ENCODE measurements at regions not wholly inside any gene's neighbourhood (a gene's known extent, or its start where the extent isn't known, plus 50 kb on each side); places are given as distances from the start of the nearest gene placed in this dataset.

DNA sequence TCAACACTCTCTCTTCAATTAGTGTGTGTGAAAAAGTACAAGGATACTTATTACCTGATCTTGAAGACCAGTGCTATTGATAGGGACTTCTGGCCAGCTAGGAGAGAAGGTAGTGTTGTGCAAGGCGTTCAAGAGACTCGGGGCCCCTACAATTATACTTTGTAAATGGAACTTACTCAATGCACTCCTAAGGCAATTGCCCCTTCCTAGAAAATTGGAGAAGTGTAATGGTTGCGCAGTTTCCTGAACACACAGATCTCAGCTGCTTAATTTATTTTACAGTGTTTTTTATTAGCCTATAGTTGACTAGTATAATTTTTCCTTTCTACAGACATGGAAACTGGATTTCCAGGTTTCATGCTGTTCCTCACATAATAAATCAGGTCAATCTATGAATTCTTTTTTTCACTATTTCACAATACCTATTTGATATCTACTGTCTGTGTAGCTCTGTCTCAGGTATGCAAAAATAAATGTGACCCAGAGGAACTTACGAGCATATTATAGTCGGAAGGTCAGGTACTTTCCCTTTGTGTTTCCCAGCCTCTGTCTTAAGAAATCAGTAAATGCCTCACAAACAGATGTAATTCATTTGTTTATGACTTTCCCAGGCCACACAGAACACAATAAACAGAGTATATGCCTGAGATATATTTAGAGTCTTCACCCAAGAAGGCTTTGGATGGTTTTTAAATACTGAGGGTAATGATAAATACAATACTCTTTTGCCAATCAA lies 89.1 kb upstream of the TET2 start:
- H3K36me3 ChIP-seq = no peaks in the 10 kb centered on the region
- no peaks in the 10 kb centered on the region for H3K27me3 ChIP-seq
- intact Hi-C loops (cut with DNase I; ENCODE audit: low total_unique reads) = no loop called here
- peaks cover 0 to 14% (median 9%) of the 10 kb centered on the region in 4 donors for H3K4me1 ChIP-seq
- peaks cover 0 to 5% (median 1%) of the 10 kb centered on the region in 4 donors for H3K9me3 ChIP-seq
- no peak overlapping the region for H3K4me3 ChIP-seq
- peak overlapping the region in 2 of 5 donors; percentile 31 to 34 for H3K27ac ChIP-seq
- no peak for DNase-seq
- no peak for TF ChIP-seq POLR2A (IDR thresholded peaks at IDR 0.05)
- WGBS, 5 donors = 81 to 84% (median 82%) methylated on average over 5 of the region's 5 CpGs

DNA sequence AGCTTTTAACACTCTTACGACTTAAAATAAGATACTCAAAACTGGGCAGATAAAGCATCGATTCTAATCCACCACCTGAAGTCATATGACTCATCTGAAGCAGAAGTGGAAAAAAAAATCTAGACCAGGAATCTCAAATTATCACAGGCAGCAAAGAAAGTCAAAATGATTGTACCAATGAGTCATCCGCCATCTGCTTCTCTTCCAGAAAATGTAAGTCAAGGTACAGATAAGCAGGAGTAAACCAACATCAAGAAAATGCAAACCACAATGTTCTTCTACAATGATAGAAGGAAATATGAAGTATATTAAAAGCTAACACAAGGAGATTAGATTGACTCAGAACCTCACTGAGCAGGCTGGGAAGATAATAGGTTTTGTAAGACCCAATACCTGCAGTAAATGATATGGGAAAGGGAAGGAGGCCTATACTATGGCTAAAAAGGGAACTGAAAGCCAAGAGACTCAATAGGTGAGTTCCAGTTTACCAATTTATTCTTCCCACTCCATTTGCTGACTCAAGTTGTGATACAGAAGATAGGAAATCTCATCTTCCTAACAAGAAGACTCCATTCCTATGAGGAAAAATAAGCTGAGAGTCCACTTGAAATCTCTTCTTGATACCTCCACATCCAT lies 88.4 kb upstream of the TET2 start:
- 52 to 62% (median 59%) methylated on average over 3 of the region's 3 CpGs for WGBS, 5 donors
- no peak for DNase-seq
- Histone ChIP-seq H3K9me3 (no peaks in the 10 kb centered on the region), H3K27me3 (no peaks in the 10 kb centered on the region), H3K4me1 (peaks cover 0 to 14% (median 9%) of the 10 kb centered on the region in 4 donors), H3K4me3 (no peak overlapping the region), H3K27ac (peak overlapping the region in 2 of 5 donors; percentile 31 to 34), H3K36me3 (no peaks in the 10 kb centered on the region)
- intact Hi-C loops (cut with DNase I; ENCODE audit: low total_unique reads) = no loop called here
- TF ChIP-seq EP300 (IDR thresholded peaks at IDR 0.05) = no peak
- TF ChIP-seq POLR2AphosphoS5 (IDR thresholded peaks at IDR 0.05) = no peak
- no peak for TF ChIP-seq POLR2A (IDR thresholded peaks at IDR 0.05)
- TF ChIP-seq CTCF (IDR thresholded peaks at IDR 0.05) = no peak

- intact Hi-C loops (cut with DNase I; ENCODE audit: low total_unique reads) = no loop called here
- no peak for TF ChIP-seq CTCF (IDR thresholded peaks at IDR 0.05)
- Histone ChIP-seq H3K4me1 (peaks cover 0 to 14% (median 9%) of the 10 kb centered on the region in 4 donors), H3K27me3 (no peaks in the 10 kb centered on the region), H3K36me3 (no peaks in the 10 kb centered on the region), H3K4me3 (no peak overlapping the region), H3K9me3 (no peaks in the 10 kb centered on the region), H3K27ac (peak overlapping the region in 2 of 5 donors; percentile 46 to 66)
- DNase-seq = no peak
Observed at GRCh38 chr4:105059337-105059736, 87.3 kb upstream of the TET2 start.

GRCh38 chr4:105060628-105061027 lies 86.0 kb upstream of the TET2 start:
- Histone ChIP-seq H3K27ac (peak overlapping the region in 2 of 5 donors; percentile 51 to 66), H3K4me3 (no peak overlapping the region), H3K4me1 (peaks cover 0 to 14% (median 9%) of the 10 kb centered on the region in 4 donors), H3K27me3 (no peaks in the 10 kb centered on the region), H3K9me3 (no peaks in the 10 kb centered on the region), H3K36me3 (no peaks in the 10 kb centered on the region)
- peak in 1 of 2 donors; percentile 15 for DNase-seq
- TF ChIP-seq POLR2AphosphoS5 (IDR thresholded peaks at IDR 0.05) (no peak), EP300 (IDR thresholded peaks at IDR 0.05) (no peak), CTCF (IDR thresholded peaks at IDR 0.05) (no peak)
- intact Hi-C loops (cut with DNase I; ENCODE audit: low total_unique reads) = no loop called here
- WGBS, 5 donors = 29 to 59% (median 53%) methylated on average over 1 of the region's 1 CpG
